Gastrocnemius medialis (tissue), 4 donors: ENCODE measurements at regions not wholly inside any gene's neighbourhood (a gene's known extent, or its start where the extent isn't known, plus 50 kb on each side); places are given as distances from the start of the nearest gene placed in this dataset.

Experiments
- CTCF ChIP-seq, 5 experiments: fragments of 450-650 bp in 3 of 5; fragments of 200-600 bp in 2 of 5; sonication (generic) in 2 of 5; IDR thresholded peaks in 4 of 5; conservative IDR thresholded peaks in 1 of 5; 1 replicate in 4 of 5; 2 replicates in 1 of 5; pipeline ENCODE4 v1.5.1; 2016 to 2019; ENCODE audit warnings: antibody characterized with exemption in 5 of 5, mild to moderate bottlenecking in 3 of 5, moderate library complexity in 3 of 5
- POLR2A ChIP-seq, 2 donors: fragments of 450-650 bp; IDR thresholded peaks; one replicate each; pipeline ENCODE4 v1.6.1; 2017; ENCODE audit warnings: antibody characterized with exemption in 2 of 2, mild to moderate bottlenecking in 2 of 2, moderate library complexity in 2 of 2

- TF ChIP-seq CTCF (IDR thresholded peaks at IDR 0.05 in 4 of 5, conservative IDR thresholded peaks at IDR 0.05 in 1 of 5) (no peak), POLR2A (IDR thresholded peaks at IDR 0.05) (no peak)
These were observed 211.0 kb downstream of the TOMM20 start for GRCh38 chr1:234917495-234918180.
